CD4-positive, CD25-positive, alpha-beta regulatory T cell (primary cell): ENCODE measurements at regions not wholly inside any gene's neighbourhood (a gene's known extent, or its start where the extent isn't known, plus 50 kb on each side); places are given as distances from the start of the nearest gene placed in this dataset.
"Not testable (repeated sequence)": the region's sequence is repeated elsewhere in the genome, so short reads cannot be mapped to it uniquely, and the experiment has no call there.

Source experiments
- ATAC-seq, 2 donors: fragments of 150-1000 bp; cut with Tn5 transposase; one replicate each; pipeline ENCODE4 v1.10.0; 2021; ENCODE audit warnings: low read depth in 2 of 2, moderate number of reproducible peaks in 2 of 2, moderate library complexity in 1 of 2
- DNase-seq, 3 donors: peaks; one replicate each; pipeline versions ENCODE4 v3.0.0 to v3.0.0-alpha.2; 2012 to 2022; ENCODE audit warnings: mixed read lengths in 1 of 3
- H3K27ac ChIP-seq: one replicate; pipeline ENCODE4 v1.7.0; 2013; ENCODE audit warnings: mild to moderate bottlenecking, low read length; ENCODE audit not compliant: insufficient read depth, poor library complexity, severe bottlenecking
- H3K27me3 ChIP-seq: one replicate; pipeline ENCODE4 v1.7.0; 2013; ENCODE audit warnings: low read length; ENCODE audit not compliant: control insufficient read depth, insufficient read depth
- H3K36me3 ChIP-seq: one replicate; pipeline ENCODE4 v1.7.0; 2013; ENCODE audit warnings: mild to moderate bottlenecking, low read length, moderate library complexity; ENCODE audit not compliant: control insufficient read depth, insufficient read depth
- H3K4me1 ChIP-seq: 2 replicates; pipeline ENCODE4 v1.7.0; 2013; ENCODE audit warnings: mild to moderate bottlenecking, low read length; ENCODE audit not compliant: insufficient read depth, control insufficient read depth, poor library complexity, severe bottlenecking
- H3K4me3 ChIP-seq: one replicate; pipeline ENCODE4 v1.7.0; 2013; ENCODE audit warnings: low read depth, mild to moderate bottlenecking, low read length, moderate library complexity
- H3K9me3 ChIP-seq, 2 experiments: 1 replicate in 1 of 2; 2 replicates in 1 of 2; pipeline ENCODE4 v1.7.0; 2013; ENCODE audit warnings: low read length in 2 of 2, mild to moderate bottlenecking in 1 of 2, moderate library complexity in 1 of 2; ENCODE audit not compliant: control insufficient read depth in 2 of 2
- H3K27ac Mint-ChIP-seq, 3 donors: one replicate each; pipeline ENCODE4 v1.8.0; 2020 to 2022; ENCODE audit warnings: mild to moderate bottlenecking in 3 of 3, mixed read lengths in 3 of 3, moderate library complexity in 2 of 3
- H3K27me3 Mint-ChIP-seq: one replicate; pipeline ENCODE4 v1.8.0; 2022; ENCODE audit warnings: mild to moderate bottlenecking, mixed read lengths
- H3K36me3 Mint-ChIP-seq: one replicate; pipeline ENCODE4 v1.8.0; 2020; ENCODE audit warnings: mixed read lengths
- H3K4me1 Mint-ChIP-seq, 4 donors: one replicate each; pipeline ENCODE4 v1.8.0; 2020 to 2022; ENCODE audit warnings: mixed read lengths in 4 of 4, mild to moderate bottlenecking in 1 of 4
- H3K4me3 Mint-ChIP-seq, 4 donors: one replicate each; pipeline ENCODE4 v1.8.0; 2020 to 2022; ENCODE audit warnings: mild to moderate bottlenecking in 4 of 4, mixed read lengths in 4 of 4, moderate library complexity in 3 of 4
- H3K9me3 Mint-ChIP-seq, 7 donors: one replicate each; pipeline ENCODE4 v1.8.0; 2020 to 2022; ENCODE audit warnings: mixed read lengths in 7 of 7, mild to moderate bottlenecking in 3 of 7, moderate library complexity in 2 of 7

DNA sequence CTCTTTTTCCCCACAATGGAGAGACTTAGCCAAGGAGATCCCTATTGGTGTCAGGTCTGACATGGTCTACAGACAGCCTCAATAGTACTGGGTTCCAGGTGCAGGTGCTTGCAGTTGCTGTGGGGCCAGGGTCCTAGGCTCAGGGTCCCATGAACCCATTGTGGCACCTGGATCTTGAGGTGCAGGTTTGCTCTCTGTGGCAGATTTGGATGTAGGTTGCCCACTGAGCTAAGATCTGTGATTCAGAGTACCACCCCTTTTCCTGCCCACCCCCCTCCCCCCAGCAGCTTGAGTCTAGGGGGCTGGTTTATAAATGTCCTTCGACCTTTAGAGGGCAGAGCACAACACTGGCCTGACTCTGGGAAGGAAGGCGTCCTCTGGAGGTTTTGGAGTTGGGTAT is 147.0 kb downstream of the APIP start:
- Histone ChIP-seq H3K36me3 (no peaks in the 10 kb centered on the region), H3K9me3 (no peaks in the 10 kb centered on the region), H3K27me3 (peaks cover 2% of the 10 kb centered on the region), H3K4me1 (no peaks in the 10 kb centered on the region), H3K4me3 (no peak overlapping the region), H3K27ac (no peak overlapping the region)
- ATAC-seq (no peak), DNase-seq (no peak)
- Mint-ChIP-seq H3K4me1 (no peaks in the 10 kb centered on the region), H3K36me3 (no peaks in the 10 kb centered on the region), H3K4me3 (no peak overlapping the region), H3K9me3 (peaks cover 0 to 8% (median 2%) of the 10 kb centered on the region in 7 donors), H3K27ac (no peak overlapping the region), H3K27me3 (peaks cover 7% of the 10 kb centered on the region)

DNA sequence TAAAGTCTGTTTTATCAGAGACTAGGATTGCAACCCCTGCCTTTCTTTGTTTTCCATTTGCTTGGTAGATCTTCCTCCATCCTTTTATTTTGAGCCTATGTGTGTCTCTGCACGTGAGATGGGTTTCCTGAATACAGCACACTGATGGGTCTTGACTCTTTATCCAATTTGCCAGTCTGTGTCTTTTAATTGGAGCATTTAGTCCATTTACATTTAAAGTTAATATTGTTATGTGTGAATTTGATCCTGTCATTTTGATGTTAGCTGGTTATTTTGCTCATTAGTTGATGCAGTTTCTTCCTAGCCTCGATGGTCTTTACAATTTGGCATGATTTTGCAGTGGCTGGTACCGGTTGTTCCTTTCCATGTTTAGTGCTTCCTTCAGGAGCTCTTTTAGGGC is 141.7 kb downstream of the EHF start:
- H3K36me3 ChIP-seq, H3K9me3 Mint-ChIP-seq, H3K27ac ChIP-seq, H3K4me1 ChIP-seq, H3K27ac Mint-ChIP-seq, H3K4me1 Mint-ChIP-seq, DNase-seq, H3K4me3 ChIP-seq, ATAC-seq, H3K4me3 Mint-ChIP-seq, H3K9me3 ChIP-seq, H3K36me3 Mint-ChIP-seq, H3K27me3 Mint-ChIP-seq, H3K27me3 ChIP-seq: not testable (repeated sequence)

DNA sequence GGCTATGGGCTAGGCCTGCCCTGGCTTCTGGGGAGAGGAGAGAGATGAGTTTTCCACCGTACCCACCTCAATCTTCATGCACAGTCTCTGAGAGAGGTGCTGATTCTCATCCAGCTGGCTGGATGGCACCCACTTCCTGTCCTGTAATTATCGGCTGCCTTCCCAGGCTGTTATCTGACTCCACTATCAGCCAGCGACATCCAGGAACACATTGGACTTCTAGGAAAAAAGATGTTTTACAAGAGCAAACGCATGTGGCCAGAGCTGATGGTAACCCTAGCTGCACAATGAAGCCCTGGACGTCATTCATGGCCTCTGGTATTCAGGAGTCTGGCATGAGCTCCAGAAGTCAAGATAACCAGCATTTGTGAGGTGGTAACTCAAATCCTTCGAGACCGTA is 137.4 kb downstream of the EHF start:
- ATAC-seq (no peak), DNase-seq (no peak)
- Histone ChIP-seq H3K27me3 (peaks cover 3% of the 10 kb centered on the region), H3K4me1 (no peaks in the 10 kb centered on the region), H3K9me3 (no peaks in the 10 kb centered on the region), H3K4me3 (no peak overlapping the region), H3K36me3 (no peaks in the 10 kb centered on the region), H3K27ac (no peak overlapping the region)
- Mint-ChIP-seq H3K4me1 (no peaks in the 10 kb centered on the region), H3K4me3 (no peak overlapping the region), H3K36me3 (no peaks in the 10 kb centered on the region), H3K27ac (no peak overlapping the region), H3K9me3 (peaks cover 0 to 2% (median 0%) of the 10 kb centered on the region in 7 donors), H3K27me3 (peaks cover 12% of the 10 kb centered on the region)

DNA sequence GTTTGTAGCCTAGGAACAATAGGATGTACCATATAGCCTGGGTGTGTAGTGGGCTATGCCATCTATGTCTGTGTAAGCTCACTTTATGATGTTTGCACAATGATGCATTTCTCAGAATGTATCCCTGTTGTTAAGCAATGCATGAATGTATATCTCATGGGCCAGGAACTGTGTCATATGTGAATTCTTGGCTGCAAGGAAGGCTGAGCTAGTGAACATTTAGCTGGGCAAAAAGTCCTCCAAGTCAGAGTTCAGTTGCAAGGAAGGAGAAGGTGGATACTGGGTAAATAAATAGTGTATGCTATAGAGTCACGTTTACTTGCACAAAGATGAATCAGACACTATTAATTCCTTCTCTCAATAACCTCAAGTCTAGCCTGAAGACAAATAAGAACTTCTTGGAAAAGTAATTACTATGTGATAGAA is 136.1 kb downstream of the EHF start:
- Mint-ChIP-seq H3K36me3 (no peaks in the 10 kb centered on the region), H3K27ac (no peak overlapping the region), H3K27me3 (peaks cover 14% of the 10 kb centered on the region), H3K9me3 (peaks cover 0 to 2% (median 0%) of the 10 kb centered on the region in 7 donors), H3K4me3 (no peak overlapping the region), H3K4me1 (no peaks in the 10 kb centered on the region)
- ATAC-seq (no peak), DNase-seq (no peak)
- no peaks in the 10 kb centered on the region for H3K4me1 ChIP-seq
- H3K27ac ChIP-seq, result no peak overlapping the region
- no peaks in the 10 kb centered on the region for H3K9me3 ChIP-seq
- H3K27me3 ChIP-seq, result peaks cover 3% of the 10 kb centered on the region
- H3K36me3 ChIP-seq, result no peaks in the 10 kb centered on the region
- H3K4me3 ChIP-seq, result no peak overlapping the region

DNA sequence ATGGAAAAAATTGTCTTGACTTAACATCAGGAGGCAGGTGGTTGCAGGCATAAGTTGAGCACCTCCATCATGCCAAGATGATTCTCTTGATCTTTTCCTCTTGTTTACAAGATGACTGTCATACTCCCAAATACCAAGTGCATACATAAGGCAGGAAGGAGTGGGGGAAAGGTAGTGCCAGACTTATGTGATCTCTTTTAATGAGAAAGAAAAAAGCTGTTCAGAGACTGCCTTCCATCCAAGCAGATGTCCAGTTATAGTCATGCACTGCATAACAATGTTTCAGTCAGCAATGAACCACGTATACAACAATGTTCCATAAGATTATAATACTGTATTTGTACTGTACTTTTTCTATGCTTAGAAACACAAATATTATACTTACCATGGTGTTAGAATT is 135.7 kb downstream of the EHF start:
- DNase-seq (no peak), ATAC-seq (no peak)
- Mint-ChIP-seq H3K36me3 (no peaks in the 10 kb centered on the region), H3K27me3 (peaks cover 14% of the 10 kb centered on the region), H3K27ac (no peak overlapping the region), H3K4me3 (no peak overlapping the region), H3K9me3 (peaks cover 0 to 2% (median 0%) of the 10 kb centered on the region in 7 donors), H3K4me1 (no peaks in the 10 kb centered on the region)
- H3K4me1 ChIP-seq, result no peaks in the 10 kb centered on the region
- no peaks in the 10 kb centered on the region for H3K9me3 ChIP-seq
- no peaks in the 10 kb centered on the region for H3K36me3 ChIP-seq
- no peak overlapping the region for H3K4me3 ChIP-seq
- peaks cover 3% of the 10 kb centered on the region for H3K27me3 ChIP-seq
- H3K27ac ChIP-seq, result no peak overlapping the region

DNA sequence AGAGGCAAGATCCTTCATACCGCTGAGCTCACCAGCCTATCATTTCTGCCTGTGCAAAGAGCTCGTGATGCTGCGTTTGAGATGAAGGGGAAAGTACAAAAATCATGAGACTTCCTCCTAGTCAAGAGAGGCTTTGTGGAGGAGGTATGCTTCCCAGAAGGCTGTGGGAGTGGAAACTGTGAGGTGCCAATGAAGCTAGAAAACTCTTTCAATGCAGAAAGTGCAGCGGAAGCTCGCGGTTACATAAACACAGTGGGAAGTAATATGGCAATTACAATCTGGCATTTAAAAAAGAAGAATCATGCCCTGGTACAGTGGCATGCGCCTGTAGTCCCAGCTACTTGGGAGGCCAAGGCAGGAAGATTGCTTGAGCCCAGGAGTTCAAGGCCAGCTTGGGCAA is 134.8 kb downstream of the EHF start:
- H3K36me3 Mint-ChIP-seq, result no peaks in the 10 kb centered on the region
- H3K4me1 Mint-ChIP-seq, result no peaks in the 10 kb centered on the region

DNA sequence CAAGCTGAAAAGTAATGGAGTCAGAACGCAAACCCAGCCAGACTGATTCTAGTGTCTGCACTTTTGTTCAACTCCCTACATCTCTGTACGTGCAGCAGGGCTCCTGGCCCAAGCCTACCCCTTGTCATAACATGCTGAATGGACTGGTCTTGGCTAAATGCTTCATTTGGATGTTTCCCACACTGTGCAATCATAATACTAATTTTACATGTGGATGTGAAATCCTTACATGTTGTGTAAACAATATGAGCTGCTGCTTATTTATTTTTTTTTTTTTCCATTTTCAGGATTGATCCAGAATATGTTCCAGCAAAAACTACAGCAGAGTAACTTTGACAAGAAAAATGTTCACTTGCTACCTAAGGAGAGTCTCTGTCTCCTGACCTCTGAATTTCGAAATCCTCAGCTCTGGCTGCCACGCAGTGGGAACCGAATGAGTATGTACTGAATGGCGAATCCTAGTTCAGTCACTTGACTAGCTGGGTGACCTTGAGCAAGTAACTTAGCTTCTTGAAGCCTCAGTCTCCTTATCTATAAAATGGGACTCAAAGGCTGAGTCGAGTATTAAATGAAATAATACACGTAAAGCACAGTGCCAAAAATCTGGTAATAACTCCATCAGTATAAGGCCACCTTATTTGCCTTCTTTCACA is 133.4 kb downstream of the EHF start:
- Histone ChIP-seq H3K36me3 (no peaks in the 10 kb centered on the region), H3K4me3 (no peak overlapping the region), H3K27ac (no peak overlapping the region), H3K4me1 (no peaks in the 10 kb centered on the region), H3K9me3 (no peaks in the 10 kb centered on the region), H3K27me3 (peaks cover 3% of the 10 kb centered on the region)
- no peaks in the 10 kb centered on the region for H3K36me3 Mint-ChIP-seq
- no peaks in the 10 kb centered on the region for H3K4me1 Mint-ChIP-seq
- H3K27ac Mint-ChIP-seq, result no peak overlapping the region
- peaks cover 0 to under 1% (median 0%) of the 10 kb centered on the region in 7 donors for H3K9me3 Mint-ChIP-seq
- H3K27me3 Mint-ChIP-seq, result peaks cover 15% of the 10 kb centered on the region
- ATAC-seq, result no peak
- H3K4me3 Mint-ChIP-seq, result no peak overlapping the region
- no peak for DNase-seq

More for the DNA sequence above, 134.8 kb downstream of the EHF start:
- H3K9me3 ChIP-seq, result no peaks in the 10 kb centered on the region
- H3K36me3 ChIP-seq, result no peaks in the 10 kb centered on the region
- Mint-ChIP-seq H3K27ac (no peak overlapping the region), H3K27me3 (peaks cover 17% of the 10 kb centered on the region), H3K9me3 (peaks cover 0 to 2% (median 0%) of the 10 kb centered on the region in 7 donors), H3K4me3 (no peak overlapping the region)
- H3K4me1 ChIP-seq, result no peaks in the 10 kb centered on the region
- H3K27me3 ChIP-seq, result peaks cover 3% of the 10 kb centered on the region
- H3K27ac ChIP-seq, result no peak overlapping the region
- H3K4me3 ChIP-seq, result no peak overlapping the region
- ATAC-seq, result no peak
- DNase-seq, result no peak

DNA sequence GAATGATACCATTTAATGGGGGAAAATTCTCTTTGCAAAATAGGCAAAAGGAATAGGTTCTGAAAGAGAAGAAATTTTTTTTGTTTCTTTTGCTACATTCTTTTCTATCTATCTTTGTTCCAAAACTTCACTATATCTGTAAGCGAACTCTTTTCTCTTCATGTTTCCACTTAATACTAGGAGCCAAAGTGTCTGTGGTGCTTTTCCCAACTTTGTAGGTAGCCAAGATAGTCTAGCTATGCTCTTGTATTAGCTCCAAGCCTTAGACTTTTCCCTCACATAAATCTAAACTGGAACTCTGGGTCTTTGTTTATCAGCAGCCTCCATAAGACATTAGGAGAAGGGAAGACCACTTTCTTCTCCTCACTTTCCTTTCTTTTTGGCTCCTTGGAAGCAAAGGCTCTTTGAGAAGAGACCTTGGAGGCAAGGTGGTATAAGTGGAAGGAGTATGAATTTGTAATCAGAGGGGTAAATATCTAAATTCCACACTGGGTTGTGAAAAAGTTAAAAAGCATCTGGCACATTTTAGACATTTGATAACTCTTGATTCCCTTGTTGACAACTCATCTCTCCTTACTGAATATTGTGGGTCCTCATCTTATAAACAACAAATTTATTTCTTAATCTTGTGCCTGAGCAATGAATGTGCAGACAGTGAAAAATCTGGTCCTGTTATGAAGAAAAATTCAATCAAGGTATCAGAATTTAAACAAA is 130.0 kb downstream of the EHF start:
- peaks cover 13% of the 10 kb centered on the region for H3K27me3 Mint-ChIP-seq
- no peaks in the 10 kb centered on the region for H3K36me3 ChIP-seq

More for the DNA sequence above, 130.0 kb downstream of the EHF start:
- Mint-ChIP-seq H3K9me3 (peaks cover 0 to 1% (median 0%) of the 10 kb centered on the region in 7 donors), H3K4me1 (no peaks in the 10 kb centered on the region), H3K4me3 (no peak overlapping the region), H3K36me3 (no peaks in the 10 kb centered on the region), H3K27ac (no peak overlapping the region)
- no peak for DNase-seq
- H3K27me3 ChIP-seq, result no peaks in the 10 kb centered on the region
- no peak for ATAC-seq
- no peaks in the 10 kb centered on the region for H3K9me3 ChIP-seq
- H3K27ac ChIP-seq, result no peak overlapping the region
- no peaks in the 10 kb centered on the region for H3K4me1 ChIP-seq
- no peak overlapping the region for H3K4me3 ChIP-seq
